B cell (primary cell): ENCODE measurements at regions not wholly inside any gene's neighbourhood (a gene's known extent, or its start where the extent isn't known, plus 50 kb on each side); places are given as distances from the start of the nearest gene placed in this dataset.

Source experiments
- ATAC-seq: fragments of 200-7000 bp; cut with Tn5 transposase; one replicate; pipeline ENCODE4 v1.10.0; 2021; ENCODE audit warnings: low read depth, mild to moderate bottlenecking, moderate number of reproducible peaks, moderate library complexity
- CTCF ChIA-PET: fragments of 350-600 bp; sonication (Branson Sonifier 250); formaldehyde crosslinking; loops from one replicate; lab custom pipeline; 2021; ENCODE audit warnings: antibody characterized with exemption, inconsistent platforms; lab: Charles Lee
- POLR2A ChIA-PET: fragments of 350-600 bp; sonication (Branson Sonifier 250); formaldehyde crosslinking; loops from one replicate; lab custom pipeline; 2021; ENCODE audit warnings: antibody characterized with exemption; lab: Charles Lee
- DNase-seq: peaks from one replicate; pipeline ENCODE4 v3.0.0; 2013
- H2AFZ ChIP-seq: 2 replicates; pipeline ENCODE4 v1.6.1; 2012; ENCODE audit warnings: mild to moderate bottlenecking, low read depth, low read length; ENCODE audit not compliant: insufficient read depth, poor library complexity, severe bottlenecking
- H3K27ac ChIP-seq, 2 donors: 1 replicate in 1 of 2; 2 replicates in 1 of 2; pipeline ENCODE4 v1.5.1; 2012 to 2013; ENCODE audit warnings: low read length in 2 of 2, mild to moderate bottlenecking in 2 of 2, moderate library complexity in 1 of 2
- H3K27me3 ChIP-seq, 4 experiments: fragments of 200-600 bp in 1 of 4; sonication (generic) in 1 of 4; replicated peaks in 1 of 4; 1 replicate in 2 of 4; 2 replicates in 2 of 4; pipeline versions ENCODE4 v1.6.1 to v1.7.0; 2013 to 2016; ENCODE audit warnings: low read length in 3 of 4, mild to moderate bottlenecking in 2 of 4, mixed read lengths in 1 of 4, moderate library complexity in 1 of 4; ENCODE audit not compliant: insufficient read depth in 4 of 4, control insufficient read depth in 3 of 4; ENCODE audit errors: control extremely low read depth in 1 of 4
- H3K36me3 ChIP-seq, 2 experiments: replicated peaks in 1 of 2; 1 replicate in 1 of 2; 2 replicates in 1 of 2; pipeline versions ENCODE4 v1.6.1 to v1.7.1; 2013; ENCODE audit warnings: low read length in 1 of 2; ENCODE audit not compliant: insufficient read depth in 2 of 2, control insufficient read depth in 1 of 2; ENCODE audit errors: control extremely low read depth in 1 of 2, extremely low read depth in 1 of 2
- H3K4me1 ChIP-seq, 2 donors: fragments of 200-600 bp in 1 of 2; sonication (generic) in 1 of 2; 1 replicate in 1 of 2; 2 replicates in 1 of 2; pipeline versions ENCODE4 v1.5.1 to v1.6.1; 2013 to 2017; ENCODE audit warnings: low read length in 2 of 2; ENCODE audit not compliant: control insufficient read depth in 2 of 2, insufficient read depth in 2 of 2
- H3K4me2 ChIP-seq: replicated peaks from 2 replicates; pipeline ENCODE3; 2012; ENCODE audit warnings: mild to moderate bottlenecking, low read depth, low read length; ENCODE audit not compliant: poor library complexity, severe bottlenecking
- H3K4me3 ChIP-seq, 5 experiments: fragments of 200-600 bp in 1 of 5; sonication (generic) in 1 of 5; 1 replicate in 3 of 5; 2 replicates in 2 of 5; pipeline versions ENCODE4 v1.5.1 to v1.7.0; 2011 to 2016; ENCODE audit warnings: low read length in 4 of 5, mild to moderate bottlenecking in 4 of 5, low read depth in 2 of 5, control low read depth in 1 of 5, moderate library complexity in 1 of 5; ENCODE audit not compliant: insufficient read depth in 1 of 5; ENCODE audit errors: control extremely low read depth in 1 of 5, extremely low read depth in 1 of 5
- H3K79me2 ChIP-seq: fragments of 200-600 bp; sonication (generic); one replicate; pipeline ENCODE4 v1.6.0; 2016; ENCODE audit warnings: low read length; ENCODE audit not compliant: control insufficient read depth, insufficient read depth
- H3K9ac ChIP-seq: fragments of 200-600 bp; sonication (generic); 2 replicates; pipeline ENCODE4 v1.6.1; 2017; ENCODE audit warnings: mild to moderate bottlenecking, low read length, moderate library complexity
- H3K9me3 ChIP-seq, 3 donors: one replicate each; pipeline versions ENCODE4 v1.6.1 to v1.7.1; 2013; ENCODE audit warnings: low read length in 2 of 3; ENCODE audit not compliant: control insufficient read depth in 2 of 3, insufficient read depth in 1 of 3; ENCODE audit errors: control extremely low read depth in 1 of 3
- H4K20me1 ChIP-seq: 2 replicates; pipeline ENCODE4 v1.6.0; 2012; ENCODE audit warnings: mild to moderate bottlenecking, low read length; ENCODE audit not compliant: insufficient read depth, control insufficient read depth, poor library complexity, severe bottlenecking
- H3K27ac Mint-ChIP-seq: one replicate; pipeline ENCODE4 v1.8.0; 2021; ENCODE audit warnings: mixed read lengths
- H3K27me3 Mint-ChIP-seq: one replicate; pipeline ENCODE4 v1.8.0; 2021; ENCODE audit warnings: mixed read lengths
- H3K4me1 Mint-ChIP-seq: one replicate; pipeline ENCODE4 v1.8.0; 2021; ENCODE audit warnings: mixed read lengths
- H3K4me3 Mint-ChIP-seq: one replicate; pipeline ENCODE4 v1.8.0; 2021; ENCODE audit warnings: mixed read lengths
- H3K9me3 Mint-ChIP-seq: one replicate; pipeline ENCODE4 v1.8.0; 2022; ENCODE audit warnings: mixed read lengths; ENCODE audit not compliant: insufficient read depth
- CTCF ChIP-seq: fragments of 200-600 bp; IDR thresholded peaks from one replicate; pipeline ENCODE4 v1.8.0; 2022; ENCODE audit warnings: antibody characterized with exemption, mild to moderate bottlenecking
- EZH2 ChIP-seq: IDR thresholded peaks from 2 replicates; pipeline ENCODE4 v1.6.1; 2012; ENCODE audit warnings: borderline replicate concordance, low read depth, mild to moderate bottlenecking, moderate library complexity, low read length; ENCODE audit not compliant: insufficient read depth, poor library complexity, severe bottlenecking
- WGBS: methylation state at CpG from one replicate; pipeline ENCODE4 v1.1.5; 2013; ENCODE audit warnings: missing lambda C conversion rate; ENCODE audit not compliant: insufficient coverage; 5-methylcytosine and 5-hydroxymethylcytosine counted together
- intact Hi-C: fragments of 100-400 bp; cut with micrococcal nuclease; formaldehyde crosslinking; loops from one replicate; pipeline ENCODE4 v1.10.0; 2022

- DNase-seq (no peak), ATAC-seq (no peak)
- TF ChIP-seq CTCF = no peak
- no peak for TF ChIP-seq EZH2
- H3K79me2 ChIP-seq = no peaks in the 10 kb centered on the region
- intact Hi-C loops = no loop called here
- no peaks in the 10 kb centered on the region for H3K36me3 ChIP-seq
- Mint-ChIP-seq H3K4me3 (no peak overlapping the region), H3K27me3 (peaks cover 3% of the 10 kb centered on the region), H3K4me1 (no peaks in the 10 kb centered on the region), H3K9me3 (no peaks in the 10 kb centered on the region), H3K27ac (no peak overlapping the region)
- H3K4me1 ChIP-seq = no peaks in the 10 kb centered on the region
- ChIA-PET POLR2A (no interaction called here), CTCF (no interaction called here)
- no peaks in the 10 kb centered on the region for H4K20me1 ChIP-seq
- no peak overlapping the region for H2AFZ ChIP-seq
- no peak overlapping the region for H3K9ac ChIP-seq
- no peaks in the 10 kb centered on the region for H3K27me3 ChIP-seq
- no peak overlapping the region for H3K4me3 ChIP-seq
- H3K9me3 ChIP-seq = no peaks in the 10 kb centered on the region
- no peak overlapping the region for H3K4me2 ChIP-seq
- H3K27ac ChIP-seq = no peak overlapping the region
- WGBS = no CpG with 5 or more reads among the region's 6 CpGs
Observed at GRCh38 chrX:148161701-148162100, 180.6 kb downstream of the FMR1NB start.

- Histone ChIP-seq H3K27me3 (no peaks in the 10 kb centered on the region), H3K4me1 (no peaks in the 10 kb centered on the region), H3K36me3 (no peaks in the 10 kb centered on the region), H3K9ac (no peak overlapping the region), H3K79me2 (no peaks in the 10 kb centered on the region), H3K27ac (no peak overlapping the region), H3K9me3 (peaks cover 0 to 2% (median 0%) of the 10 kb centered on the region in 3 donors), H3K4me3 (no peak overlapping the region), H2AFZ (no peak overlapping the region), H3K4me2 (no peak overlapping the region), H4K20me1 (no peaks in the 10 kb centered on the region)
- Mint-ChIP-seq H3K4me3 (no peak overlapping the region), H3K27ac (no peak overlapping the region), H3K4me1 (no peaks in the 10 kb centered on the region), H3K27me3 (no peaks in the 10 kb centered on the region), H3K9me3 (no peaks in the 10 kb centered on the region)
- DNase-seq (no peak), ATAC-seq (no peak)
- ChIA-PET POLR2A (no interaction called here), CTCF (no interaction called here)
- intact Hi-C loops = no loop called here
- no peak for TF ChIP-seq CTCF
- no peak for TF ChIP-seq EZH2
Observed at GRCh38 chrX:148185631-148186030, 204.5 kb downstream of the FMR1NB start.
